HL-60 (cell line): ENCODE measurements at regions not wholly inside any gene's neighbourhood (a gene's known extent, or its start where the extent isn't known, plus 50 kb on each side); places are given as distances from the start of the nearest gene placed in this dataset.

Experiments used
- DNase-seq, 2 experiments: peaks; one replicate each; pipeline ENCODE4 v3.0.0-alpha.2; 2010 to 2020; ENCODE audit warnings: low read depth in 1 of 2, low spot score in 1 of 2
- H3K27ac ChIP-seq: fragments of 250-450 bp; sonication (Bioruptor Pico); replicated peaks from 2 replicates; pipeline ENCODE4 v1.5.1; 2020; ENCODE audit warnings: mild to moderate bottlenecking, moderate library complexity
- H3K27me3 ChIP-seq: fragments of 250-450 bp; sonication (Bioruptor Pico); 2 replicates; pipeline ENCODE4 v1.5.1; 2021; ENCODE audit warnings: mild to moderate bottlenecking, moderate library complexity; ENCODE audit not compliant: insufficient read depth, poor library complexity, severe bottlenecking
- H3K4me3 ChIP-seq: replicated peaks from 2 replicates; pipeline ENCODE4 v1.5.1; 2011; ENCODE audit warnings: mild to moderate bottlenecking, control low read depth, low read length; ENCODE audit not compliant: insufficient read depth
- CTCF ChIP-seq: IDR thresholded peaks from one replicate; pipeline ENCODE4 v1.5.1; 2011; ENCODE audit warnings: low read length, control low read depth, inconsistent platforms; ENCODE audit not compliant: insufficient read depth
- GABPA ChIP-seq: IDR thresholded peaks from 2 replicates; pipeline ENCODE4 v1.6.1; 2012; ENCODE audit warnings: low read depth
- POLR2AphosphoS5 ChIP-seq: IDR thresholded peaks from 2 replicates; pipeline ENCODE4 v1.6.1; 2012; ENCODE audit warnings: low read depth
- REST ChIP-seq: IDR thresholded peaks from 2 replicates; pipeline ENCODE4 v1.6.1; 2012; ENCODE audit warnings: low read depth; ENCODE audit not compliant: insufficient replicate concordance
- SPI1 ChIP-seq: IDR thresholded peaks from 2 replicates; pipeline ENCODE4 v1.6.1; 2012; ENCODE audit warnings: low read depth, mild to moderate bottlenecking, borderline replicate concordance

DNA sequence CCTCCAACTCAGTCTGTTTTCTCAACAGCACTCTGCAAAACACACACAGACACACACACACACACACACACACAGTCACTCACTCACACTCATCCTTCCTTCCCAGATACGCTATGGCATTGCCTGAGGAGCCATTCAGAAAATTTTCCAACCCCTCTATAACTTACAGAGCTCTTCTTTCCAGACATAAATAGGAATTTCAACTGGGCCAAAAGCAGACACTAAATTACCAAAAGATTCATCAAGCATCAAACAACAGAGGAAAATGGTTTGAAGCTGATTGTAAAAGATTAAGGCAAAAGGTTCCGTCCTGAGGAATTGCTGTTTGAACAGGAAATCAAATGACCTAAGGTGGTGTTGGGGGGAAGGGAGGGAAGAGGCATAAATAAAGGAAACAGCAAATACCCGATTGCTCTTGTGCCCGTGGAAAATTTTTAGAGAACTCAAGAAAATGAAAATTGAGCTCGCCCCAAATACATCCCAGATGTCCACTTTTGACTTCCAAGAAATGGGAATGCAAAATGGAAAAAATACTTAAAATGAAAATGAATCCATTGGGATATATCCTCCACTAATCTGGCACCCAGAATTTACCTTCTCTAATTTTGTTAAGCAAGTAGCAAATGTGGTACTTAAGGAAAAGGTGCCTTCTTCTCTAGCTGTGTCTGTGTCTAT is 183.6 kb downstream of the QDPR start:
- DNase-seq, result no peak
- TF ChIP-seq CTCF, result no peak
- Histone ChIP-seq H3K27me3 (no peaks in the 10 kb centered on the region), H3K27ac (no peak overlapping the region), H3K4me3 (no peak overlapping the region)

DNA sequence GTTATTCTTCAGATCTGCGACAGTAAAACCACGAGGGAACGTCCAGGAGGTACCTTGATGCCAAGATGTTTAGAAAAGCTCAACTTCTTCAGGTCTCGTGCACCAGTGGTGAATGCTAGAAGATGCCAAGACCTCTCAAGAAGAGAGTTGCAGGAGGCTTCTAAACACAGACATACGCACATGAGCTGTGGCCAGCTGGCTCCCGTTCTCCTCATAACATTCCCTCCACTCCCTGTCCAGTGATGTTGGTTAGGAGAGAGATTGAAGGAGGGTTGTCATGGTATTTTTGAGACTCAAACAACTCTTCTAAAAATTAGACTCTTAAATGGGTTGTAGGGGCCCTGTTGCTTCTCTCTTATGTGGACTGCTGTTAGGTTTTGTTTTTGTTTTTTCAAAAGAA is 184.3 kb downstream of the QDPR start:
- no peak for DNase-seq
- TF ChIP-seq POLR2AphosphoS5 (no peak), REST (no peak), CTCF (no peak), SPI1 (no peak), GABPA (no peak)
- no peak overlapping the region for H3K4me3 ChIP-seq

DNA sequence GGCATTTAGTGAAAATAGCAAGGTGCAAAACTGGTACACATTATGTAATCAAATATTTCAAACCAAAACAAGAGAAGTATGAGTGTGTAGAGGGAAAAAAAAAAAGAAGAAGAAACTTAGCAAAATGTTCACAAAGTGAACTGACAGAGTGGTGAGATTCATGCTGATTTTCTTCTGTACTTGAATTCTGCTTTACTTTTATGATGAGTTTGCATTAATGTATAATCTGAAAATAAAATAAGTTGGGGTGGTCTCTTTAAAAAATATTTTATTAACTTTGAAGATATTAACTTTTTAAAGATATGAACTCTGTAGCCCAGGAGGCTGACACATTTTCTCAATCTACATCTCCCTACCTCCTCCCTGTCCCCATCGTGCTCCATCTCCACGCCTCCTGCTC is 185.1 kb downstream of the QDPR start:
- no peak for TF ChIP-seq REST
- TF ChIP-seq GABPA, result no peak
- no peak for TF ChIP-seq SPI1
- TF ChIP-seq POLR2AphosphoS5, result no peak
- TF ChIP-seq CTCF, result no peak
- DNase-seq, result no peak
- Histone ChIP-seq H3K4me3 (no peak overlapping the region), H3K27ac (no peak overlapping the region), H3K27me3 (no peaks in the 10 kb centered on the region)

More for the DNA sequence above, 184.3 kb downstream of the QDPR start:
- Histone ChIP-seq H3K27me3 (no peaks in the 10 kb centered on the region), H3K27ac (no peak overlapping the region)

GRCh38 chr4:17325098-17325497 is 186.8 kb downstream of the QDPR start:
- H3K27me3 ChIP-seq, result no peaks in the 10 kb centered on the region
- H3K4me3 ChIP-seq, result no peak overlapping the region
- no peak for TF ChIP-seq GABPA
- no peak overlapping the region for H3K27ac ChIP-seq
- no peak for DNase-seq
